OCI-LY7 (cell line): ENCODE measurements at regions not wholly inside any gene's neighbourhood (a gene's known extent, or its start where the extent isn't known, plus 50 kb on each side); places are given as distances from the start of the nearest gene placed in this dataset.

Source experiments
- BruUV-seq: library from RNA; stranded (reverse); fragments of 400-500 nt; replicated peaks from 2 replicates; lab custom pipeline; 2021; lab: Mats Ljungman, UMichigan
- CTCF ChIA-PET: fragments of 300-600 bp; sonication (Branson Sonifier 250); formaldehyde crosslinking; loops from one replicate; lab custom pipeline; 2022; ENCODE audit warnings: antibody characterized with exemption; ENCODE audit not compliant: unreplicated experiment; lab: Charles Lee
- POLR2A ChIA-PET: fragments of 300-600 bp; sonication (Branson Sonifier 250); formaldehyde crosslinking; loops from one replicate; lab custom pipeline; 2022; ENCODE audit warnings: antibody characterized with exemption; lab: Charles Lee
- DNase-seq: peaks from one replicate; pipeline ENCODE4 v3.0.0-alpha.2; 2015; ENCODE audit warnings: low spot score
- H2AFZ ChIP-seq: fragments of 200-600 bp; sonication (generic), shearing (Covaris generic); 2 replicates; pipeline ENCODE4 v1.6.1; 2014; ENCODE audit warnings: mild to moderate bottlenecking, antibody characterized with exemption, low read length, moderate library complexity
- H3K27ac ChIP-seq: fragments of 200-600 bp; sonication (generic); 2 replicates; pipeline ENCODE4 v1.5.1; 2014; ENCODE audit warnings: mixed run types, low read depth, mild to moderate bottlenecking, moderate library complexity, low read length, inconsistent platforms; ENCODE audit not compliant: poor library complexity, severe bottlenecking
- H3K36me3 ChIP-seq: fragments of 200-600 bp; sonication (generic); 2 replicates; pipeline ENCODE4 v1.6.1; 2014; ENCODE audit warnings: mild to moderate bottlenecking, antibody characterized with exemption, low read length, moderate library complexity, mixed read lengths; ENCODE audit not compliant: insufficient read depth
- H3K4me1 ChIP-seq: fragments of 200-600 bp; sonication (generic); 2 replicates; pipeline ENCODE4 v1.5.1; 2014; ENCODE audit warnings: mild to moderate bottlenecking, low read length; ENCODE audit not compliant: insufficient read depth, poor library complexity, severe bottlenecking
- H3K4me2 ChIP-seq: fragments of 200-600 bp; sonication (generic); 2 replicates; pipeline ENCODE4 v1.6.1; 2014; ENCODE audit warnings: mild to moderate bottlenecking, low read length
- H3K4me3 ChIP-seq: fragments of 200-600 bp; sonication (generic); 2 replicates; pipeline ENCODE4 v1.5.1; 2014; ENCODE audit warnings: mild to moderate bottlenecking, low read depth, low read length; ENCODE audit not compliant: poor library complexity, severe bottlenecking
- H3K79me2 ChIP-seq: fragments of 200-600 bp; sonication (generic); 2 replicates; pipeline ENCODE4 v1.6.1; 2016; ENCODE audit warnings: low read depth, mild to moderate bottlenecking, low read length, moderate library complexity, mixed read lengths; ENCODE audit not compliant: insufficient read depth
- H3K9me2 ChIP-seq: fragments of 200-600 bp; sonication (generic); 2 replicates; pipeline ENCODE4 v1.6.1; 2016; ENCODE audit warnings: mild to moderate bottlenecking, low read length, mixed read lengths; ENCODE audit not compliant: insufficient read depth
- H3K9me3 ChIP-seq: fragments of 200-600 bp; sonication (generic); 2 replicates; pipeline ENCODE4 v1.6.1; 2014; ENCODE audit warnings: mild to moderate bottlenecking, mixed run types, low read length, mixed read lengths
- H4K20me1 ChIP-seq: fragments of 200-600 bp; sonication (generic); 2 replicates; pipeline ENCODE4 v1.6.1; 2014; ENCODE audit warnings: mild to moderate bottlenecking, antibody characterized with exemption, low read length, moderate library complexity, mixed read lengths; ENCODE audit not compliant: insufficient read depth
- EZH2phosphoT487 ChIP-seq: fragments of 200-600 bp; sonication (generic); IDR thresholded peaks from 2 replicates; pipeline ENCODE4 v1.6.1; 2018; ENCODE audit warnings: low read depth, borderline replicate concordance, mild to moderate bottlenecking, mixed run types, antibody characterized with exemption, low read length, moderate library complexity, mixed read lengths
- intact Hi-C: fragments of 100-400 bp; cut with micrococcal nuclease; formaldehyde crosslinking; loops from one replicate; pipeline ENCODE4 v1.10.0; 2022; ENCODE audit not compliant: unreplicated experiment
- TF ChIP-seq, protein P1 (sequence below): fragments of 200-600 bp; sonication (generic); conservative IDR thresholded peaks from 2 replicates; pipeline ENCODE4 v1.5.1; 2014; ENCODE audit warnings: mild to moderate bottlenecking, antibody characterized with exemption, low read length, moderate library complexity, mixed read lengths

DNA sequence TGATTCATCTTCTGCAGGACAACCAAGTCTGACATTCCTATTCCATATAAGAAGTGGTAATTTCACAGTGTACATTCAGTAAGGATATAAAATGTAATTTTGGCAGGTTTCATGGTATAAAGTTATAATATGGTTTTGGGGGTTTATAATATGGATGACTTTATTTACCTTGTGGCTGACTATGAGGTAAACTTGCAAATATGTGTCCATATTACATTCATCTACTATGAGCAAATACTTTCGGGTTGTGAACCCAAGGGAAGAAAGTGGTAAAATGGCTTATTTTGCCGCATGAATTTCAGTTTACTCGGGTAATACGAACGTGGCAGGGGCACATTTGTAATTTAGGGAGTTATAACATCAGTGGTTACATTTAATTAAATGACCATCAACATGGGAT is 86.7 kb upstream of the TNFSF11 start:
- no peak for DNase-seq
- H3K9me2 ChIP-seq: no peaks in the 10 kb centered on the region
- H3K4me1 ChIP-seq: no peaks in the 10 kb centered on the region
- H3K36me3 ChIP-seq: no peaks in the 10 kb centered on the region
- no peak overlapping the region for H3K27ac ChIP-seq
- CTCF ChIA-PET: no interaction called here
- H4K20me1 ChIP-seq: no peaks in the 10 kb centered on the region
- no peaks in the 10 kb centered on the region for H3K9me3 ChIP-seq
- no TSS peak for BruUV-seq
- H3K79me2 ChIP-seq: no peaks in the 10 kb centered on the region
- no peak overlapping the region for H3K4me2 ChIP-seq
- no peak overlapping the region for H3K4me3 ChIP-seq
- intact Hi-C loops: no loop called here
- TF ChIP-seq, protein P1, sequence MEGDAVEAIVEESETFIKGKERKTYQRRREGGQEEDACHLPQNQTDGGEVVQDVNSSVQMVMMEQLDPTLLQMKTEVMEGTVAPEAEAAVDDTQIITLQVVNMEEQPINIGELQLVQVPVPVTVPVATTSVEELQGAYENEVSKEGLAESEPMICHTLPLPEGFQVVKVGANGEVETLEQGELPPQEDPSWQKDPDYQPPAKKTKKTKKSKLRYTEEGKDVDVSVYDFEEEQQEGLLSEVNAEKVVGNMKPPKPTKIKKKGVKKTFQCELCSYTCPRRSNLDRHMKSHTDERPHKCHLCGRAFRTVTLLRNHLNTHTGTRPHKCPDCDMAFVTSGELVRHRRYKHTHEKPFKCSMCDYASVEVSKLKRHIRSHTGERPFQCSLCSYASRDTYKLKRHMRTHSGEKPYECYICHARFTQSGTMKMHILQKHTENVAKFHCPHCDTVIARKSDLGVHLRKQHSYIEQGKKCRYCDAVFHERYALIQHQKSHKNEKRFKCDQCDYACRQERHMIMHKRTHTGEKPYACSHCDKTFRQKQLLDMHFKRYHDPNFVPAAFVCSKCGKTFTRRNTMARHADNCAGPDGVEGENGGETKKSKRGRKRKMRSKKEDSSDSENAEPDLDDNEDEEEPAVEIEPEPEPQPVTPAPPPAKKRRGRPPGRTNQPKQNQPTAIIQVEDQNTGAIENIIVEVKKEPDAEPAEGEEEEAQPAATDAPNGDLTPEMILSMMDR: no peak
- no peak for TF ChIP-seq EZH2phosphoT487
- POLR2A ChIA-PET: interaction anchor here (0.7 kb wide), 1 partner anchor 110 kb away, joined by 3 read pairs; no protein-coding TSS in a partner anchor
- H2AFZ ChIP-seq: no peak overlapping the region

DNA sequence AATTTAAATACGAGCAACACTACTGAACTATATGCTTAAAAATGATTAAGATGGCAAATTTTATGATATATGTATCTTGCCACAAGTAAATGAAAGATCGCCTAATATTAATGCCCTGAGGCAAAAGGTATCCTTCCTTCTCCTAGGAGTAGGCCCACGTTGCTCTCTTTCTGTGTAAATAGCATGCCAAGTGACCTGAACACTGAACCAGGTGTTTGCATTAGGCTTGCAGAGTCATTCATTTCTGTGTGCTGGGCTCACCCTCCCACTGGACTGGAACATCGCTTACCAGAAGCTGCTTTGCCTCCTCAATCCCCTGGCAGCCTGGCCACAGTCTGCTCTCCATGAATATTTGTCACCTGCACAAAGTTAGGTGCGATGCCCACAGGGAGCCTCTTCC is 83.3 kb upstream of the TNFSF11 start:
- Histone ChIP-seq H3K27ac (no peak overlapping the region), H3K9me3 (no peaks in the 10 kb centered on the region), H3K79me2 (no peaks in the 10 kb centered on the region), H3K9me2 (no peaks in the 10 kb centered on the region), H3K4me2 (no peak overlapping the region), H3K4me3 (no peak overlapping the region), H3K4me1 (no peaks in the 10 kb centered on the region), H4K20me1 (no peaks in the 10 kb centered on the region), H2AFZ (no peak overlapping the region), H3K36me3 (no peaks in the 10 kb centered on the region)
- ChIA-PET CTCF (no interaction called here), POLR2A (no interaction called here)
- intact Hi-C loops: no loop called here
- no peak for DNase-seq
- TF ChIP-seq EZH2phosphoT487: no peak
- TF ChIP-seq, protein P1: no peak
- no TSS peak for BruUV-seq

DNA sequence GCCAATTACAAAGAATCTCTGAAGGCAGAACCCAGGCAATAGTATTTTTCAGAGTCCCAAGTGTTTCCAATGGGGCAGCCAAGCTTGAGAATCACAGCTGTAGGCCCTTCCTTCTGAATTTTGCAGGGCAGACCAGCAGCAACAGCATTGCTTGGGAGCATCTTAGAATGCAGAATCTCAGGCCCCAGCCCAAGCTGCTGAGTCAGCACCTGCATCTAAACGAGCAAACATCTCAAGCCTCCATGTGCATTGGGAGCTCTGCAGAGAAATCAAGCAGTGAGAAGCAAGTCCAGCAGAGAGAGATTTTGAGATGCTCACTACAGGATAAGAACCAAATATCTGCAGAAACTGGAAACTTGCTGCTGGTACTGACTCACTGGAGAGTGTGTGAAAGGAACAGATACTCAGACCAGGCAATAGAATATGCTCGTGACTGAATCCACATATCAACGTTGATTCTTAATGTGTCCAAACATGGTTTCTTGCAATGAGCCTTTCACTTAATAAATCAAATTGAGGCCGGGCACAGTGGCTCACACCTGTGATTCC is 81.5 kb upstream of the TNFSF11 start:
- BruUV-seq: no TSS peak
- no peak overlapping the region for H3K27ac ChIP-seq
- no peaks in the 10 kb centered on the region for H3K9me3 ChIP-seq
- no peak for DNase-seq
- intact Hi-C loops: no loop called here
- H3K79me2 ChIP-seq: no peaks in the 10 kb centered on the region
- TF ChIP-seq, protein P1: no peak
- no peak for TF ChIP-seq EZH2phosphoT487
- ChIA-PET POLR2A (no interaction called here), CTCF (no interaction called here)
- H4K20me1 ChIP-seq: no peaks in the 10 kb centered on the region
- H3K9me2 ChIP-seq: no peaks in the 10 kb centered on the region
- no peaks in the 10 kb centered on the region for H3K36me3 ChIP-seq
- no peaks in the 10 kb centered on the region for H3K4me1 ChIP-seq
- H3K4me3 ChIP-seq: no peak overlapping the region
- no peak overlapping the region for H2AFZ ChIP-seq
- no peak overlapping the region for H3K4me2 ChIP-seq
